GM23248 (cell line): ENCODE measurements at regions not wholly inside any gene's neighbourhood (a gene's known extent, or its start where the extent isn't known, plus 50 kb on each side); places are given as distances from the start of the nearest gene placed in this dataset.

Experiments used
- DNase-seq: peaks from one replicate; pipeline ENCODE4 v3.0.0-alpha.2; 2015
- H2AFZ ChIP-seq: fragments of 200-600 bp; sonication (generic); 2 replicates; pipeline ENCODE4 v1.6.1; 2016; ENCODE audit warnings: antibody characterized with exemption
- H3F3A ChIP-seq: fragments of 200-600 bp; sonication (generic); 2 replicates; pipeline ENCODE4 v1.6.1; 2016; ENCODE audit warnings: mild to moderate bottlenecking, antibody characterized with exemption, mixed run types; ENCODE audit not compliant: insufficient read depth
- H3K27ac ChIP-seq: fragments of 200-600 bp; sonication (generic); 2 replicates; pipeline ENCODE4 v1.5.1; 2016; ENCODE audit warnings: mild to moderate bottlenecking
- H3K27me3 ChIP-seq: fragments of 200-600 bp; sonication (generic); replicated peaks from 2 replicates; pipeline ENCODE4 v1.6.1; 2016; ENCODE audit warnings: mild to moderate bottlenecking; ENCODE audit not compliant: insufficient read depth
- H3K36me3 ChIP-seq: fragments of 200-600 bp; sonication (generic); 2 replicates; pipeline ENCODE4 v1.6.1; 2016; ENCODE audit warnings: low read depth, mild to moderate bottlenecking
- H3K4me1 ChIP-seq: fragments of 200-600 bp; sonication (generic); 2 replicates; pipeline ENCODE4 v1.6.1; 2016; ENCODE audit warnings: mild to moderate bottlenecking; ENCODE audit not compliant: insufficient read depth
- H3K4me2 ChIP-seq: fragments of 200-600 bp; sonication (generic); one replicate; pipeline ENCODE4 v1.6.1; 2016; ENCODE audit warnings: mild to moderate bottlenecking; ENCODE audit not compliant: unreplicated experiment
- H3K4me3 ChIP-seq: fragments of 200-600 bp; sonication (generic); 2 replicates; pipeline ENCODE4 v1.5.1; 2016; ENCODE audit warnings: mild to moderate bottlenecking
- H3K79me2 ChIP-seq: fragments of 200-600 bp; sonication (generic); 2 replicates; pipeline ENCODE4 v1.6.1; 2016; ENCODE audit warnings: mild to moderate bottlenecking; ENCODE audit not compliant: insufficient read depth
- H3K9ac ChIP-seq: fragments of 200-600 bp; sonication (generic); 2 replicates; pipeline ENCODE4 v1.6.1; 2016; ENCODE audit warnings: mild to moderate bottlenecking
- H3K9me2 ChIP-seq: fragments of 200-600 bp; sonication (generic); 2 replicates; pipeline ENCODE4 v1.6.1; 2016; ENCODE audit warnings: mixed run types, mild to moderate bottlenecking, moderate library complexity; ENCODE audit not compliant: insufficient read depth
- H3K9me3 ChIP-seq: fragments of 200-600 bp; sonication (generic); one replicate; pipeline ENCODE4 v1.6.1; 2017; ENCODE audit warnings: low read depth
- H4K20me1 ChIP-seq: fragments of 200-600 bp; sonication (generic); 2 replicates; pipeline ENCODE4 v1.6.0; 2016; ENCODE audit not compliant: insufficient read depth
- EZH2 ChIP-seq: fragments of 200-600 bp; sonication (generic); IDR thresholded peaks from 2 replicates; pipeline ENCODE4 v1.6.1; 2018; ENCODE audit warnings: antibody characterized with exemption, mild to moderate bottlenecking; ENCODE audit not compliant: insufficient read depth, poor library complexity, severe bottlenecking
- EZH2phosphoT487 ChIP-seq: fragments of 200-600 bp; sonication (generic); IDR thresholded peaks from 2 replicates; pipeline ENCODE4 v1.6.1; 2018; ENCODE audit warnings: antibody characterized with exemption, moderate library complexity, mild to moderate bottlenecking, low read depth; ENCODE audit not compliant: insufficient read depth
- WGBS, 2 experiments: methylation state at CpG; one replicate each; pipeline ENCODE4 v1.1.6; 2015 to 2017; ENCODE audit warnings: low lambda C conversion rate in 2 of 2, low coverage in 1 of 2; ENCODE audit errors: missing lambda C conversion rate in 2 of 2; 5-methylcytosine and 5-hydroxymethylcytosine counted together
- in situ Hi-C: fragments of 300-500 bp; cut with MboI; formaldehyde crosslinking; loops from 2 replicates; pipeline ENCODE4 v1.15.0; 2020

- in situ Hi-C loops: no loop called here
- WGBS, 2 experiments: 54 to 57% methylated on average over 6 of the region's 6 CpGs
These were observed 150.4 kb downstream of the PHETA1 start for GRCh38 chr12:111218499-111218898.

GRCh38 chr12:111216387-111217159, 152.3 kb downstream of the PHETA1 start:
- no peaks in the 10 kb centered on the region for H3K9me2 ChIP-seq
- TF ChIP-seq EZH2phosphoT487 (no peak), EZH2 (no peak)
- no peaks in the 10 kb centered on the region for H3K4me1 ChIP-seq
- H2AFZ ChIP-seq: no peak overlapping the region
- no peaks in the 10 kb centered on the region for H3K9me3 ChIP-seq
- 48 to 53% methylated on average over 13 of the region's 13 CpGs for WGBS, 2 experiments
- H4K20me1 ChIP-seq: no peaks in the 10 kb centered on the region
- no peak overlapping the region for H3K4me2 ChIP-seq
- in situ Hi-C loops: no loop called here
- DNase-seq: no peak
- H3K36me3 ChIP-seq: no peaks in the 10 kb centered on the region
- no peak overlapping the region for H3K4me3 ChIP-seq
- no peak overlapping the region for H3K27ac ChIP-seq
- no peak overlapping the region for H3K9ac ChIP-seq
- H3K79me2 ChIP-seq: no peaks in the 10 kb centered on the region
- H3K27me3 ChIP-seq: peaks cover 26% of the 10 kb centered on the region
- no peaks in the 10 kb centered on the region for H3F3A ChIP-seq

More at GRCh38 chr12:111218499-111218898, 150.4 kb downstream of the PHETA1 start:
- no peak for TF ChIP-seq EZH2phosphoT487
- TF ChIP-seq EZH2: no peak
- no peak overlapping the region for H3K4me2 ChIP-seq
- H3K4me3 ChIP-seq: no peak overlapping the region
- no peaks in the 10 kb centered on the region for H3K4me1 ChIP-seq
- H3K79me2 ChIP-seq: no peaks in the 10 kb centered on the region
- H3F3A ChIP-seq: no peaks in the 10 kb centered on the region
- no peaks in the 10 kb centered on the region for H3K9me3 ChIP-seq
- peaks cover 14% of the 10 kb centered on the region for H3K27me3 ChIP-seq
- no peaks in the 10 kb centered on the region for H4K20me1 ChIP-seq
- H3K9me2 ChIP-seq: no peaks in the 10 kb centered on the region
- no peak overlapping the region for H3K27ac ChIP-seq
- no peak for DNase-seq
- no peak overlapping the region for H3K9ac ChIP-seq
- no peaks in the 10 kb centered on the region for H3K36me3 ChIP-seq
- H2AFZ ChIP-seq: no peak overlapping the region

GRCh38 chr12:111215881-111216280, 153.0 kb downstream of the PHETA1 start:
- Histone ChIP-seq H3K27ac (no peak overlapping the region), H3K79me2 (no peaks in the 10 kb centered on the region), H2AFZ (no peak overlapping the region), H3K4me3 (no peak overlapping the region), H3F3A (no peaks in the 10 kb centered on the region), H3K36me3 (no peaks in the 10 kb centered on the region), H3K9me2 (no peaks in the 10 kb centered on the region), H3K9ac (no peak overlapping the region), H3K4me2 (no peak overlapping the region), H3K4me1 (no peaks in the 10 kb centered on the region), H3K27me3 (peaks cover 26% of the 10 kb centered on the region), H3K9me3 (no peaks in the 10 kb centered on the region), H4K20me1 (no peaks in the 10 kb centered on the region)
- 61 to 79% methylated on average over 12 of the region's 12 CpGs for WGBS, 2 experiments
- no peak for TF ChIP-seq EZH2
- TF ChIP-seq EZH2phosphoT487: no peak
- in situ Hi-C loops: no loop called here
- DNase-seq: no peak

GRCh38 chr12:111214401-111214800, 154.5 kb downstream of the PHETA1 start:
- H3K4me2 ChIP-seq: no peak overlapping the region
- DNase-seq: no peak
- H3K79me2 ChIP-seq: no peaks in the 10 kb centered on the region
- no peaks in the 10 kb centered on the region for H3F3A ChIP-seq
- H3K27me3 ChIP-seq: peaks cover 35% of the 10 kb centered on the region
- no peaks in the 10 kb centered on the region for H4K20me1 ChIP-seq
- no peaks in the 10 kb centered on the region for H3K9me2 ChIP-seq
- TF ChIP-seq EZH2: no peak
- no peak for TF ChIP-seq EZH2phosphoT487
- H3K4me3 ChIP-seq: no peak overlapping the region
- no peak overlapping the region for H2AFZ ChIP-seq
- H3K27ac ChIP-seq: no peak overlapping the region
- no peaks in the 10 kb centered on the region for H3K4me1 ChIP-seq
- in situ Hi-C loops: no loop called here
- no peaks in the 10 kb centered on the region for H3K36me3 ChIP-seq
- H3K9ac ChIP-seq: no peak overlapping the region
- 34 to 38% methylated on average over 16 of the region's 16 CpGs for WGBS, 2 experiments
- no peaks in the 10 kb centered on the region for H3K9me3 ChIP-seq
